Mucosa of descending colon (tissue), 3 donors: ENCODE measurements at regions not wholly inside any gene's neighbourhood (a gene's known extent, or its start where the extent isn't known, plus 50 kb on each side); places are given as distances from the start of the nearest gene placed in this dataset.

ENCODE experiments used
- ATAC-seq: fragments of 200-7000 bp; cut with Tn5 transposase; one replicate; pipeline ENCODE4 v1.9.1; 2020; ENCODE audit warnings: mild to moderate bottlenecking, moderate library complexity
- DNase-seq, 3 donors: peaks; one replicate each; pipeline ENCODE4 v3.0.0-alpha.2; 2020
- H3K36me3 ChIP-seq: fragments of 200-600 bp; one replicate; pipeline ENCODE4 v1.8.0; 2021; ENCODE audit warnings: low read depth, mild to moderate bottlenecking
- H3K4me1 ChIP-seq: fragments of 200-600 bp; one replicate; pipeline ENCODE4 v1.8.0; 2021; ENCODE audit warnings: low read depth, mild to moderate bottlenecking
- H3K4me3 ChIP-seq: fragments of 200-600 bp; one replicate; pipeline ENCODE4 v1.8.0; 2021; ENCODE audit warnings: mild to moderate bottlenecking
- H3K9me3 ChIP-seq: fragments of 200-600 bp; one replicate; pipeline ENCODE4 v1.8.0; 2021; ENCODE audit warnings: mild to moderate bottlenecking
- intact Hi-C, 2 donors: fragments of 100-400 bp; cut with DNase I in 1 of 2; cut with micrococcal nuclease in 1 of 2; formaldehyde crosslinking; loops; one replicate each; pipeline versions ENCODE4 v1.11.0 to v1.11.1; 2022; cut with DNase I, micrococcal nuclease
- TF ChIP-seq, protein P1 (sequence below): fragments of 200-600 bp; IDR thresholded peaks from one replicate; pipeline ENCODE4 v1.8.0; 2022; ENCODE audit warnings: antibody characterized with exemption, mild to moderate bottlenecking
- donor health status: DM: no; HTN: no; CAD: no; lungs with moderate emphysema.
- donor health status: DM: no; HTN: no; CAD: no.
- donor health status: DM: no; HTN: yes; CAD: no.

DNA sequence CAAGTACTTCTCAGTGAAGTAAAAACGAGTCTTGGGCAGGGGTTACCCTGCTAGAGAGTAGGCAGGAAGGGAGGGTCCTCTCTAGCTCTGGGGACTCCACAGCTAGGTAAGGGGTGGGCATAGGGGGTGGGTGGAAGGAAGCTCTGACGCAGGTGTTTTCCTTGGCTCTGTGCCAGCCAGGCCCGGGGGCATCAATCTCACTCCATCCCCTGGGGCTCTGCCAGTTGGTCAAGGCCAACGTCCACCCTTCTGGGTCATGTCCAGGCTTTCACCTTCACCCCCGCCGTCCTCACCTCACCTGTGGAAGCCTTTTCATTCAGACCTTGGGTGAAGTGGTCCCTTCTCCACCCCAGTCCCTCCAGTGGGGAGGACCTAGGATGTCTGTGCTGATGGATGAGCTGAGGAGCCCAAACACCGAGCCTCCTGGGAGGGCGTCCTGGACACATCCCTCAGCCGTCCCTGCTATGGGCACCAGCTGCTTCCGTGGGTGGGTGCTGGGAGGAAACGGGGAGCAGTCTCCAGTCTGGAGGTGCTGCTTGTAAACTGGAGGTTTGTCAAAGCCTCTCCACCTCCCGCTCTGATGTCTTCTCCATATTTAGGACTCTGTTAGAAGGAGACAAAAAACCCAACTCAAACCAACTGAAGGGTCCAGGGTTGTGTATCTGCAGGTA, 71.5 kb upstream of the SFSWAP start:
- no peaks in the 10 kb centered on the region for H3K4me1 ChIP-seq
- intact Hi-C loops, result no loop called here
- ATAC-seq (no peak), DNase-seq (no peak)
- no peak overlapping the region for H3K4me3 ChIP-seq
- H3K9me3 ChIP-seq, result no peaks in the 10 kb centered on the region
- no peaks in the 10 kb centered on the region for H3K36me3 ChIP-seq
- TF ChIP-seq, protein P1, sequence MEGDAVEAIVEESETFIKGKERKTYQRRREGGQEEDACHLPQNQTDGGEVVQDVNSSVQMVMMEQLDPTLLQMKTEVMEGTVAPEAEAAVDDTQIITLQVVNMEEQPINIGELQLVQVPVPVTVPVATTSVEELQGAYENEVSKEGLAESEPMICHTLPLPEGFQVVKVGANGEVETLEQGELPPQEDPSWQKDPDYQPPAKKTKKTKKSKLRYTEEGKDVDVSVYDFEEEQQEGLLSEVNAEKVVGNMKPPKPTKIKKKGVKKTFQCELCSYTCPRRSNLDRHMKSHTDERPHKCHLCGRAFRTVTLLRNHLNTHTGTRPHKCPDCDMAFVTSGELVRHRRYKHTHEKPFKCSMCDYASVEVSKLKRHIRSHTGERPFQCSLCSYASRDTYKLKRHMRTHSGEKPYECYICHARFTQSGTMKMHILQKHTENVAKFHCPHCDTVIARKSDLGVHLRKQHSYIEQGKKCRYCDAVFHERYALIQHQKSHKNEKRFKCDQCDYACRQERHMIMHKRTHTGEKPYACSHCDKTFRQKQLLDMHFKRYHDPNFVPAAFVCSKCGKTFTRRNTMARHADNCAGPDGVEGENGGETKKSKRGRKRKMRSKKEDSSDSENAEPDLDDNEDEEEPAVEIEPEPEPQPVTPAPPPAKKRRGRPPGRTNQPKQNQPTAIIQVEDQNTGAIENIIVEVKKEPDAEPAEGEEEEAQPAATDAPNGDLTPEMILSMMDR, result no peak

GRCh38 chr12:131640525-131640924, 70.4 kb upstream of the SFSWAP start:
- DNase-seq (no peak), ATAC-seq (no peak)
- no peaks in the 10 kb centered on the region for H3K9me3 ChIP-seq
- H3K4me1 ChIP-seq, result no peaks in the 10 kb centered on the region
- H3K4me3 ChIP-seq, result no peak overlapping the region
- intact Hi-C loops, result loop anchor here in 1 of 2 donors (5.0 kb wide), 1 partner anchor 328 kb away; no protein-coding TSS in a partner anchor
- TF ChIP-seq, protein P1, result no peak
- no peaks in the 10 kb centered on the region for H3K36me3 ChIP-seq

- Histone ChIP-seq H3K36me3 (no peaks in the 10 kb centered on the region), H3K4me3 (no peak overlapping the region), H3K4me1 (no peaks in the 10 kb centered on the region), H3K9me3 (no peaks in the 10 kb centered on the region)
- no peak for ATAC-seq
- TF ChIP-seq, protein P1, result no peak
- intact Hi-C loops, result loop anchor here in 1 of 2 donors (5.0 kb wide), 1 partner anchor 329 kb away; no protein-coding TSS in a partner anchor
- DNase-seq, result no peak
Observed at GRCh38 chr12:131641315-131641714, 69.6 kb upstream of the SFSWAP start.

DNA sequence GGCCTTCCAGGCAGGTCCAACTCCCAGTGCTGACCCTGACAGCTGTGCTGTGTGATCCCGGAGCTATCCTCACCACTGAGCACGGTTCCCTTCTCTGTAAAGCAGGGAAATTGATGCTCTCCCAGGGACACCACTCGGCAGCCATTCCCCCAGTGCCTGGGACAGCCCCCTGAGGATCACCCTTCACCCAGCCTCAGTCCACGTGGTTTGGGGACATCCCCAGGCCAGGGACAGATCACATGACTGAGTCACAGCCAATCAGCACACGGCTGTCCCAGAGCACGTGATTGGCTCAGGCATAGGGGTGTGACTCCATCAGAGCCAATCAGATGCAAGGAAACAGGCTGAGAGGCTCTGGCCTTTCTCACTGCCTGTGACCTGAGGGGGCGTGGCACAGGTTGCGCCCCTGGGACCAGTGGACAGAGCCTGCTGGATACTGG, 68.8 kb upstream of the SFSWAP start:
- no peaks in the 10 kb centered on the region for H3K9me3 ChIP-seq
- no peaks in the 10 kb centered on the region for H3K4me1 ChIP-seq
- ATAC-seq, result no peak
- intact Hi-C loops, result loop anchor here in 1 of 2 donors (5.0 kb wide), 1 partner anchor 330 kb away; no protein-coding TSS in a partner anchor
- TF ChIP-seq, protein P1, result no peak
- no peak for DNase-seq
- no peak overlapping the region for H3K4me3 ChIP-seq
- no peaks in the 10 kb centered on the region for H3K36me3 ChIP-seq

DNA sequence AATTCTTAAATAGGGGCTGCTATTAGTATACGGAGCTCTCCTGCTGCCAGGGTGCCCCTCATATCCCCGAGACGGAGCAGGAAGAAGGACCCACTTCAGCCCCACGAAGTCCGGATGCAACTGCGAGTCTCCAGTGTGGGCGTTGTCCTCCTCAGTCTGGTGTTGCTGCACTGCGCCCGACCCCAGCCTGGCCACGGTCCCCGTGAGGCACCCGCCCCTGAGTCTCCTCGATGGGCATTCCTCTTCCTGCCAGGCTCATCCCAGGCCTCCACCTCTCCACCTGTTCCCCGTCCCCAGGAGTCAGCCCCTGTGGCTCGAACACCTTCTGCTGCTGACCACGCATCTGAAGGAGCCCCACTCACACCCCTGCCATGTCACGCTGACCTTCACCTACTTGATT, 68.1 kb upstream of the SFSWAP start:
- TF ChIP-seq, protein P1, result no peak

More for the DNA sequence above, 68.1 kb upstream of the SFSWAP start:
- H3K4me3 ChIP-seq, result no peak overlapping the region
- DNase-seq (no peak), ATAC-seq (no peak)
- no peaks in the 10 kb centered on the region for H3K36me3 ChIP-seq
- no peaks in the 10 kb centered on the region for H3K4me1 ChIP-seq
- H3K9me3 ChIP-seq, result no peaks in the 10 kb centered on the region
- intact Hi-C loops, result loop anchor here in 1 of 2 donors (5.0 kb wide), 1 partner anchor 330 kb away; no protein-coding TSS in a partner anchor
